Osteoblast (primary cell): ENCODE measurements at regions not wholly inside any gene's neighbourhood (a gene's known extent, or its start where the extent isn't known, plus 50 kb on each side); places are given as distances from the start of the nearest gene placed in this dataset.

Experiments used
- DNase-seq: peaks from one replicate; pipeline ENCODE4 v3.0.0; 2011; ENCODE audit warnings: low spot score, mixed read lengths; ENCODE audit not compliant: insufficient read length; ENCODE audit errors: missing footprints
- H2AFZ ChIP-seq: 2 replicates; pipeline ENCODE4 v1.6.0; 2011; ENCODE audit warnings: mild to moderate bottlenecking, low read length
- H3K27ac ChIP-seq: 2 replicates; pipeline ENCODE4 v1.5.1; 2011; ENCODE audit warnings: mild to moderate bottlenecking, low read depth, low read length, moderate library complexity
- H3K27me3 ChIP-seq: 2 replicates; pipeline ENCODE4 v1.6.0; 2012; ENCODE audit warnings: mild to moderate bottlenecking, control low read depth, inconsistent platforms, low read length, moderate library complexity; ENCODE audit not compliant: insufficient read depth
- H3K36me3 ChIP-seq: 2 replicates; pipeline ENCODE4 v1.5.1; 2011; ENCODE audit warnings: mild to moderate bottlenecking, low read length, control low read depth, moderate library complexity; ENCODE audit not compliant: insufficient read depth
- H3K4me1 ChIP-seq: 2 replicates; pipeline ENCODE4 v1.5.1; 2011; ENCODE audit warnings: mild to moderate bottlenecking, low read length, control low read depth, moderate library complexity; ENCODE audit not compliant: insufficient read depth
- H3K4me2 ChIP-seq: 2 replicates; pipeline ENCODE4 v1.6.0; 2011; ENCODE audit warnings: mild to moderate bottlenecking, low read length; ENCODE audit not compliant: insufficient read depth
- H3K4me3 ChIP-seq: fragments of 200-600 bp; sonication (generic); 3 replicates; pipeline ENCODE4 v1.5.1; 2012; ENCODE audit warnings: mild to moderate bottlenecking, low read length, inconsistent platforms; ENCODE audit not compliant: insufficient read depth
- H3K79me2 ChIP-seq: 2 replicates; pipeline ENCODE4 v1.6.0; 2012; ENCODE audit warnings: mild to moderate bottlenecking, low read length, control low read depth, inconsistent platforms; ENCODE audit not compliant: insufficient read depth
- H3K9me3 ChIP-seq: 2 replicates; pipeline ENCODE4 v1.5.1; 2011; ENCODE audit warnings: low read depth, low read length, control low read depth
- H4K20me1 ChIP-seq: 2 replicates; pipeline ENCODE4 v1.6.0; 2012; ENCODE audit warnings: mild to moderate bottlenecking, low read length, control low read depth; ENCODE audit not compliant: insufficient read depth
- CTCF ChIP-seq: IDR thresholded peaks from 2 replicates; pipeline ENCODE4 v1.5.1; 2011; ENCODE audit warnings: mild to moderate bottlenecking, low read depth, low read length, moderate library complexity; ENCODE audit errors: extremely low read depth

- no peak for TF ChIP-seq CTCF
Observed at GRCh38 chr15:99485992-99486370, 79.8 kb upstream of the MEF2A start.

GRCh38 chr15:99486371-99487336 lies 79.1 kb upstream of the MEF2A start:
- Histone ChIP-seq H3K79me2 (no peaks in the 10 kb centered on the region), H3K27ac (peak overlapping the region; percentile 68), H3K9me3 (no peaks in the 10 kb centered on the region), H3K4me1 (peaks cover 12% of the 10 kb centered on the region), H4K20me1 (no peaks in the 10 kb centered on the region), H3K4me3 (peak overlapping the region; percentile 61), H3K27me3 (peaks cover 7% of the 10 kb centered on the region), H3K4me2 (peak overlapping the region; percentile 84), H3K36me3 (no peaks in the 10 kb centered on the region), H2AFZ (peak overlapping the region; percentile 79)
- no peak for TF ChIP-seq CTCF
- peak; percentile 88 for DNase-seq

More at GRCh38 chr15:99485992-99486370, 79.8 kb upstream of the MEF2A start:
- H3K4me3 ChIP-seq = peak overlapping the region; percentile 61
- H2AFZ ChIP-seq = peak overlapping the region; percentile 75
- H3K27me3 ChIP-seq = peaks cover 7% of the 10 kb centered on the region
- H3K36me3 ChIP-seq = no peaks in the 10 kb centered on the region
- no peaks in the 10 kb centered on the region for H4K20me1 ChIP-seq
- no peaks in the 10 kb centered on the region for H3K9me3 ChIP-seq
- H3K79me2 ChIP-seq = no peaks in the 10 kb centered on the region
- DNase-seq = no peak
- H3K4me2 ChIP-seq = peak overlapping the region; percentile 84
- H3K27ac ChIP-seq = peak overlapping the region; percentile 15
- H3K4me1 ChIP-seq = peaks cover 12% of the 10 kb centered on the region

GRCh38 chr15:99487337-99487730 lies 78.5 kb upstream of the MEF2A start:
- no peak for DNase-seq
- H3K4me2 ChIP-seq = peak overlapping the region; percentile 84
- H3K4me1 ChIP-seq = peaks cover 12% of the 10 kb centered on the region
- H3K36me3 ChIP-seq = no peaks in the 10 kb centered on the region
- peak overlapping the region; percentile 79 for H2AFZ ChIP-seq
- H3K9me3 ChIP-seq = no peaks in the 10 kb centered on the region
- TF ChIP-seq CTCF = no peak
- peak overlapping the region; percentile 68 for H3K27ac ChIP-seq
- no peaks in the 10 kb centered on the region for H4K20me1 ChIP-seq
- no peaks in the 10 kb centered on the region for H3K79me2 ChIP-seq
- peak overlapping the region; percentile 61 for H3K4me3 ChIP-seq
- peaks cover 7% of the 10 kb centered on the region for H3K27me3 ChIP-seq

- Histone ChIP-seq H3K79me2 (no peaks in the 10 kb centered on the region), H3K36me3 (no peaks in the 10 kb centered on the region), H3K27ac (no peak overlapping the region), H3K9me3 (no peaks in the 10 kb centered on the region), H3K4me1 (peaks cover 5% of the 10 kb centered on the region), H3K27me3 (peaks cover 7% of the 10 kb centered on the region), H3K4me3 (no peak overlapping the region), H4K20me1 (no peaks in the 10 kb centered on the region), H2AFZ (no peak overlapping the region), H3K4me2 (no peak overlapping the region)
- no peak for TF ChIP-seq CTCF
- no peak for DNase-seq
Observed at GRCh38 chr15:99492275-99492674, 73.5 kb upstream of the MEF2A start.
